ENCODE measurements at regions not wholly inside any gene's neighbourhood (a gene's known extent, or its start where the extent isn't known, plus 50 kb on each side); places are given as distances from the start of the nearest gene placed in this dataset.

DNA sequence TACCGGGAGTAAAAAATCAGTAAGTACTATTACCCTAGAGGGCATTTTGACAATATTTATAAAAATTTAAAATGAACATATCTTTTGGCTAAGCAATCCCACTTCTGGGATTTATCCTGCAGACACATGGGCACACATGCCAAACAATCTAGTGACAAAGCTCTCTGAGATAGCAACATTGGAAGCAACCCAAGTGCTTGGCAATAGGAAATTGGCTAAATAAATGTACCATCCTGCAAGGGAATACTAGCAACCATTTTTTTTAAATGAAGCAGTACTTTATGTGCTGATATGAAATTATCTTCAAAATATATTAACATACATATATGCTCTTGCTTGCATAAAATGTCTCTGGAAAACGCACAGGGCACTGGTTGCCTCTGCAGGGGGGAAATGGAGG is 133.8 kb downstream of the SNX5 start:
- TF ChIP-seq ZNF518A (tag by site-specific recombination; conservative IDR thresholded peaks at IDR 0.05; ENCODE audit: low read depth) (no peak), ZNF112 (tag by site-specific recombination; IDR thresholded peaks at IDR 0.05) (no peak), HOXC10 (CRISPR knock-in tag; IDR thresholded peaks at IDR 0.05) (no peak)

Measured in HEK293 (cell line).